GM18907 (cell line): ENCODE measurements at regions not wholly inside any gene's neighbourhood (a gene's known extent, or its start where the extent isn't known, plus 50 kb on each side); places are given as distances from the start of the nearest gene placed in this dataset.

Experiments used
- ATAC-seq: cut with Tn5 transposase; IDR thresholded peaks from one replicate; pipeline ENCODE4 v1.9.1; 2021; ENCODE audit warnings: mild to moderate bottlenecking, moderate library complexity; ENCODE audit not compliant: unreplicated experiment

- peak; percentile 38 for ATAC-seq
Measured at GRCh38 chrX:45714866-45715265, 514.2 kb upstream of the DIPK2B start.

GRCh38 chrX:45712067-45712466 lies 511.4 kb upstream of the DIPK2B start:
- ATAC-seq, result no peak

GRCh38 chrX:45711231-45711630 lies 510.6 kb upstream of the DIPK2B start:
- no peak for ATAC-seq

GRCh38 chrX:45710081-45710801 lies 509.6 kb upstream of the DIPK2B start:
- ATAC-seq, result peak; percentile 94

- ATAC-seq, result no peak
Measured at GRCh38 chrX:45709381-45709780, 508.7 kb upstream of the DIPK2B start.

- ATAC-seq, result no peak
Measured at GRCh38 chrX:45699158-45699557, 498.5 kb upstream of the DIPK2B start.

- ATAC-seq, result no peak
Measured at GRCh38 chrX:45697591-45697990, 496.9 kb upstream of the DIPK2B start.

GRCh38 chrX:45696736-45697135 lies 496.1 kb upstream of the DIPK2B start:
- ATAC-seq, result no peak

- ATAC-seq, result no peak
Measured at GRCh38 chrX:45689971-45690370, 489.3 kb upstream of the DIPK2B start.

GRCh38 chrX:45683914-45684313 lies 483.2 kb upstream of the DIPK2B start:
- no peak for ATAC-seq

GRCh38 chrX:45681891-45682290 lies 481.2 kb upstream of the DIPK2B start:
- ATAC-seq, result no peak

- ATAC-seq, result no peak
Measured at GRCh38 chrX:45669715-45670340, 469.2 kb upstream of the DIPK2B start.

- no peak for ATAC-seq
Measured at GRCh38 chrX:45668686-45669443, 468.2 kb upstream of the DIPK2B start.

- ATAC-seq, result no peak
Measured at GRCh38 chrX:45667666-45668065, 467.0 kb upstream of the DIPK2B start.

- ATAC-seq, result no peak
Measured at GRCh38 chrX:45664727-45665290, 464.1 kb upstream of the DIPK2B start.

- no peak for ATAC-seq
Measured at GRCh38 chrX:45660477-45660876, 459.8 kb upstream of the DIPK2B start.

GRCh38 chrX:45633419-45633818 lies 432.7 kb upstream of the DIPK2B start:
- no peak for ATAC-seq

GRCh38 chrX:45632506-45632905 lies 431.8 kb upstream of the DIPK2B start:
- ATAC-seq, result no peak

GRCh38 chrX:45630078-45630477 lies 429.4 kb upstream of the DIPK2B start:
- ATAC-seq, result no peak

GRCh38 chrX:45628041-45628440 lies 427.4 kb upstream of the DIPK2B start:
- no peak for ATAC-seq

- ATAC-seq, result no peak
Measured at GRCh38 chrX:45623266-45623665, 422.6 kb upstream of the DIPK2B start.

GRCh38 chrX:45622538-45622937 lies 421.9 kb upstream of the DIPK2B start:
- ATAC-seq, result no peak
